SK-N-MC (cell line): ENCODE measurements at regions not wholly inside any gene's neighbourhood (a gene's known extent, or its start where the extent isn't known, plus 50 kb on each side); places are given as distances from the start of the nearest gene placed in this dataset.
"Not testable (repeated sequence)": the region's sequence is repeated elsewhere in the genome, so short reads cannot be mapped to it uniquely, and the experiment has no call there.

Experiments
- EZH2 ChIP-seq: fragments of 200-600 bp; sonication (generic); IDR thresholded peaks from one replicate; pipeline ENCODE4 v1.6.1; 2017; ENCODE audit warnings: antibody characterized with exemption
- FOXP2 ChIP-seq: optimal IDR thresholded peaks from 2 replicates; pipeline ENCODE3; 2011; ENCODE audit warnings: mild to moderate bottlenecking, moderate library complexity; ENCODE audit not compliant: insufficient read depth; ENCODE audit errors: extremely low read length, control extremely low read depth
- POLR2AphosphoS5 ChIP-seq: IDR thresholded peaks from 2 replicates; pipeline ENCODE4 v1.6.1; 2012; ENCODE audit warnings: mild to moderate bottlenecking, low read depth, low read length, borderline replicate concordance

DNA sequence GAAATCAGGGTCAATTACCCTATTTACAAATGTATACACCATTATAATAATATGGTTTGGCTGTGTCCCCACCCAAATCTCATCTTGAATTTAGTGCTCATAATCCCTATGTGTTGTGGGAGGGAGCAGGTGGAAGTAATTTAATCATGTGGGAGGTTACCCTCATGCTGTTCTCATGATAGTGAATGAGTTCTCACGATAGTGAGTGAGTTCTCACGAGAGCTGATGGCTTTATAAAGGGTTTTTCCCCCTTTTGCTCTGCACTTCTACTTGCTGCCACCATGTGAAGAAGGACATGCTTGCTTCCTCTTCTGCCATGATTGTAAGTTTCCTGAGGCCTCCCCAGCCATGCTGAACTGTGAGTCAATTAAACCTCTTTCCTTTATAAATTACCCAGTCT, 426.2 kb downstream of the AGTPBP1 start:
- TF ChIP-seq EZH2, POLR2AphosphoS5, FOXP2: not testable (repeated sequence)
